GM19240 (cell line): ENCODE measurements at regions not wholly inside any gene's neighbourhood (a gene's known extent, or its start where the extent isn't known, plus 50 kb on each side); places are given as distances from the start of the nearest gene placed in this dataset.
"Not testable (repeated sequence)": the region's sequence is repeated elsewhere in the genome, so short reads cannot be mapped to it uniquely, and the experiment has no call there.

Experiments used
- DNase-seq: peaks from one replicate; pipeline ENCODE4 v3.0.0; 2011; ENCODE audit warnings: low spot score; ENCODE audit not compliant: insufficient read length

DNA sequence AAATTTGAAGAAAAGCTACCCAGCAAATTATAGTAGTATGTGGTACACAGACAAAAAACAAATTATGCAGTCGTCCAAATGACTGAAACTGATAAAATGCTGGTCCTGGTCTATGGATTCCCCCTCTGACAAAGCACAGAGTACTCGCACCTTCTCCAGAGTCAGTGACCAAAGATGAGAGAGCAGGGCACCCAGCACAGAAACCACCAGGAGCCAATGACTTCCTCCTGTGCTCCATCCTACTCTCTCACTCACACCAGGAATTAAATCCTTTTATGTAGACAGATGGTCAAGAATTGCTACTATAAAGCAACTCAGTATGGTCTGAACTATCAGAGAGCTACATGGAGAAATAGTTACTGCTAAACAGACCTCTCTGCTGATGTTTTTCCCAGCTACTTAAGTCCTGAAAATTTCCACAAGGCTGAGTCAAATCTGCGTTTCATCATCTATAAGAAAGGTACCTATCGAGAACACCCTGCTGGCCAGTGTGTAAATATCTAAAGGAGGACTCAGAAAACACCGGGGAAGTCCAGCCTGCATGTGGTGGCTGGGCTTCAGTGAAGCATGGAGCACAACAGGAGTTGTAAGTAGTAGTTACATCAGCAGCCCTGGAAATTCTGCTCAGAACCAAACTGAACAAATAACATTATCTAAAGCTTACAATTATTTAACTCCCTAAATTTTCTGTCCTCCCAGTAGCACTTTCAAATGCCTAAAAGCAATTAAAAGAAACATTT lies 84.5 kb upstream of the FBXO28 start:
- DNase-seq: not testable (repeated sequence)

DNA sequence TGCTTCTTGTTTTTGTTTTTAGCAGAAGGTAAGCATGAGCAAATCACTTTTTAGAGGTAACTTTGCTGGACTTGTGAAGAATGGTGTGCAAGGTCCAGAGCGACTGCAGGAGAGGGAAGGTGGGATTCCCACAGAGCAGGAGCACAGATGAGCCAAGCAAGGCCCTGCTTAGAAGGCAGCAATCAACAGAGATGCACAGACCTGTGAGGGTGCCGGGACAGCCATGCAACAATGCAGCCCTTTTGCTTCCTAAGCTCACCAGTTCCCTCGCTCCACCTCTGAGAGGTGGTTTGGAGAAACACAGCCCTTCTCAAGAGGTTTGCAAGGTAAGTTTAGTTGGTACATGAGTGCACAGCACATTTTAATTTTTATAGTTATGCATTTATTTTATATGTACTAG lies 85.1 kb upstream of the FBXO28 start:
- not testable (repeated sequence) for DNase-seq

DNA sequence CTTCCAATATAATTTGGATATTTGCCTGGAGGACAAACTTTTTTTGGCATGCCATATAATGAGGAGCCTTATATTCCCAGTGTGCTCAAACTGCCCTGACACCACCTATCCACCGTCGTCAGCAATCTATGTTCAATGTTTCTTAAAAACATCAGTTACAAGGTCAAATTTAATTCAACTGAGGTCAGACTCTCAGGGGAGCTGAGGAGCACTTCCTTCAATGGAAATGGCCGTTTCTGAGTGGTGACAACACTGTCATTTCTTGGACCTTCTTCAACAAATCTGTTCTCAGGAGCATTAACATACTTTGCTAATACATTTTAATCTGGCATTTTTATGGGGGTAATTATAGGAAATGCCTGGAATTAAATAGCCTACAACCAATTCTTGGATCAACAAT lies 90.8 kb upstream of the FBXO28 start:
- DNase-seq: not testable (repeated sequence)

DNA sequence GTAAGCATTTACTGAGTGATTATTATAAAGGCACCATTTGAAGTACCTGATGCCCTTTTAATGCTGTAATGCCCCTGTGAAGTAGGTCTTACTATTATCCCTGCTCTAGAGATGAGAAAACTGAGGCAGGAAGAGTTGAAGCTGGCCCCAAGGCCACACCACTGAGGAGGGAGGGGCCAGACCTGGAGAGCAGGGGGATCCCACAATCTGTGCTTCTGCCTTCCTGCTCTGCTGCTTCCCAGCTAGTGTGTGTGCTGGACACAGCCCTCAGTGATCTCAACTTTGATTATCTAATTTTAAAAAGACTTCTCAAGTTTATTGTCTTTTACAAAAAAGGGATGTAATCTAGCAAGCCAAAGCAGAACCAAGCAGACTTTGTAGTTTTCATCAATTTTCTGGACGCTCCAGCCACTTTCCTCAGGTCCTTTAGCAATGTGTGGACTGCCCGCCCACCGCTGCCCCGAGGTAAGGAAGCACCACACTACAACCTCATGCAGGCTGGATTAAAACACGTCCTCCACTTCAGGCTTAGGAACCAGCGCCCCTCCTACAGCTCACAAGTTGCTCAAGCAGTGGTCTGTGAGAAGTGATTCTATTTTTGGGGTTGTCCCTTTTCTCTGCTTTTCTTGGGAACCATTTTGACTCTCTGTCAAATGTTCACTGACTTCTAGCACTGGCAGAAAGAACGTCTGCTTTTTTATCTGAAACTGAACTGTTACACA lies 91.5 kb upstream of the FBXO28 start:
- DNase-seq: not testable (repeated sequence)

DNA sequence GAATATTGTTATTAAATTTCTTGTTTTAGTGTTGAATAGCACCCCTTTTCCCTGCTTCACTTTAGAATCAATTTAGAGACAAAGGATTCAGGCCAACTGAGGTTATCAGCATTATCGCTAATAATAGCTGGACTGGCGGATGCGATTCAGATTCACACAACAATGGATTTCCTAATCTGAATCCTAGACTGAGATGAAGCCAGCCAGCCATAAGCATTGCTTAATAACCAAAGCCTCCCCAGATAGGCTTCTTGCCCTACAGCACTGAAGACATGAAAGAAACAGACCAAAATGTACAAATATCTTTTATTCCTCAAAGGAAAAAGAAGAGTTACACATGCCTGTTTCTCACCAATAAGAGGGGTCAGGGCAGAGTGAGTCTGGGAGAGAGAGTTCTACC lies 94.0 kb upstream of the FBXO28 start:
- DNase-seq: not testable (repeated sequence)

DNA sequence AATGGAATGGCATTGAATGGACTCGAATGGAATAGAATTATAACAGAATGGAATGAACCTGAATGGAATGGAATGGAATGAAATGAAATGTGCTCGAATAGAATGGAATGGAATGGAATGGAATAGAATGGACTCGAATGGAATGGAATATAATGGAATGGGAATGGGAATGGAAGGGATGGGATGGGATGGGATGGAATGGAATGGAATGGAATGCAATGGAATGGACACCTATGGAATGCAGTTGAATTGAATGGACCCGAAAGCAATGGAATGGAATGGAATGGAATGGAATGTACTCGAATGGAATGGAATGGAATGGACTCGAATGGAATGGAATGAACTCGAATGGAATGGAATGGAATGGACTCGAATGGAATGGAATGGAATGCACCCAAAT lies 98.1 kb upstream of the FBXO28 start:
- DNase-seq: not testable (repeated sequence)

DNA sequence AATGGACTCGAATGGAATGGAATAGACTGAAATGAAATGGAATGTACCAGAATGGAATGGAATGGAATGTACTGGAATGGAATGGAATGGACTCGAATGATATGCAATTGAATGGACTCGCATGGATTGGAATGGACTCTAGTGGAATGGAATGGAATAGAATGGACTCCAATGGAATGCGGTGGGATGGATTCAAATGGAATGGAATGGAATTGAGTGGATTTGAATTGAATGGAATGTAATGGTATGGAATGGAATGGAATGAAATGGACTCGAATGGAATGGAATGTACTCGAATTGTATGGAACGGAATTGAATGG lies 99.6 kb upstream of the FBXO28 start:
- DNase-seq: no peak

DNA sequence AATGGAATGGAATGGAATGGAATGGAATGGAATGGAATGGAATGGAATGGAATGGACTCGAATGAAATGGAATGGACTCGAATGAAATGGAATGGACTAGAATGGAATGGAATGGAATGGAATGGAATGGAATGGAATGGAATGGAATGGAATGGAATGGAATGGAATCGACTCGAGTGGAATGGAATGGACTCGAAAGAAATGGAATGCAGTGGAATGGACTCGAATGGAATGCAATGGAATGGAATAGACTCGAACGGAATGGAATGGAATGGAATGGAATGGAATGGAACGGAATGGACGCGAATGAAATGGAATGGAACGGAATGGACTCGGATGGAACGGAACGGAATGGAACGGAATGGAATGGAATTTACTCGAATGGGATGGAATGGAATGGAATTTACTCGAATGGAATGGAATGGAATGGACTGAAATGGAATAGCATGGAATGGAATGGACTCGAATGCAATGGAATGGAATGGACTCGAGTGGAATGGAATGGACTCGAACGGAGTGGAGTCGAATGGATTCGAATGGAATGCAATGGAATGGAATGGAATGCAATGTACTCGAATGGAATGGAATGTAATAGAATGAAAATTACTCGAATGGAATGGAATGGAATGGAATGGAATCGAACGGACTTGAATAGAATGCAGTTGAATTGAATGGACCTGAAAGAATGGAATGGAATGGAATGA lies 100.1 kb upstream of the FBXO28 start:
- DNase-seq: not testable (repeated sequence)

DNA sequence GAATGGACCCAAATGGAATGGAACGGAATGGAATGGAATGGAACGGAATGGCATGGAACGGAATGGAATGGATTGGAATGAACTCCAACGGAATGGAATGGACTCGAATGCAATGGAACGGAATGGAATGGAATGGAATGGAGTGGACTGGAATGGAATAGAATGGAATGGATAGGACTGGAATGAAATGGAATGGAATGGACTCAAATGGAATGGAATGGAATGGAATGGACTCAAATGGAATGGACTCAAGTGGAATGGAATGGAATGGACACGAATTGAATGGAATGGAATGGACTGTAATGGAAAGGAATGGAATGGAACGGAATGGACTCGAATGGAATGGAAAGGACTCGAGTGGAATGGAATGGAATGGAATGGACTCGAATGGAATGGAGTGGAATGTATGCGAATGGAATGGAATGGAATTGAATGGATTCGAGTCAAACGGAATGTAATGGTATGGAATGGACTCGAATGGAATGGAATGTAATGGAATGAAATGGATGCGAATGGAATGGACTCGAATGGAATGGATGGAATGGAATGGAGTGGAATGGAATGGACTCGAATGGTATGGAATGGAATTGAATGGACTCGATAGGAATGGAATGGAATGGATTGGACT lies 101.0 kb upstream of the FBXO28 start:
- not testable (repeated sequence) for DNase-seq

DNA sequence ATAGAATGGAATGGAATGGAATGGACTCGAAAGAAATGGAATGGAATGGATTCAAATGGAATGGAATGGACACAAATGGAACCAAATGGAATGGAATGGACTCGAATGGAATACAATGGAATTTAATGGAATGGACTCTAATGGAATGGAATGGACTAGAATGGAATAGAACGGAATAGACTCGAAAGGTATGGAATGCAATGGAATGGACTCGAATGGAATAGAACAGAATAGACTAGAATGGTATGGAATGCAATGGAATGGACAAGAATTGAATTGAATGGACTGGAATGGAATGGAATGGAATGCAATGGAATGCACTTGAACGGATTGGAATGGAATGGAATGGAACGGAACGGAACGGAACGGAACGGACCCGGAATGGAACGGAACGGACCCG lies 101.7 kb upstream of the FBXO28 start:
- not testable (repeated sequence) for DNase-seq

DNA sequence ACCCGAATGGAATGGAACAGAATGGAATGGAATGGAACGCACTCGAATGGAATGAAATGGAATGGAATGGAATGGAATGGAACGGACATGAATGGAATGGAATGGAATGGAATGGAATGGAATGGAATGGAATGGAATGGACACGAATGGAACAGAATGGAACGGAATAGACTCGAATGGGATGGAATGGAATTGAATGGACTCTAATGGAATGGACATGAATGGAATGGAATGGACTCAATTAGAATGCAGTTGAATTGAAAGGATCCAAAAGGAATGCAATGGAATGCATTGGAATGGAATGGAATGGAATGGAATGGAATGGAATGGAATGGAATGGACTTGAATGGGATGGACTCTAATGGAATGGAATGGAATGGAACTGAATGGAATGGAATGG lies 102.2 kb upstream of the FBXO28 start:
- not testable (repeated sequence) for DNase-seq

DNA sequence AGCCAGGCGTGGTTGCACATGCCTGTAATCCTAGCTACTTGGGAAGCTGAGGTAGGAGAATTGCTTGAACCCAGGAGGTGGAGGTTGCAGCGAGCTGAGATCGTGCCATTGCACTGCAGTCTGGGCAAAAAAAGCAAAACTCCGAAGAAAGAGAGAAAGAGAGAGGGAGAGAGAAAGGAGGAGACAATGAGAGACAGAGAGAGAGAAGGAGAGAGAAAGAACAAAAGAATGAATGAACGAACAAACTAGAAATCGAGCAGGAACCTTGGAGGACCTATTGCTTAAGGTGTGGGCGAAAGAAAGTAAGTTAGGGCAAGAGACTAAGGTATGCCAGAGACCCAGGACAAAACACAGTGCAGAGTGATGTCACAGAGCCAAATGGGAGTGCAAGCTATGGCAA lies 102.8 kb upstream of the FBXO28 start:
- DNase-seq: not testable (repeated sequence)

DNA sequence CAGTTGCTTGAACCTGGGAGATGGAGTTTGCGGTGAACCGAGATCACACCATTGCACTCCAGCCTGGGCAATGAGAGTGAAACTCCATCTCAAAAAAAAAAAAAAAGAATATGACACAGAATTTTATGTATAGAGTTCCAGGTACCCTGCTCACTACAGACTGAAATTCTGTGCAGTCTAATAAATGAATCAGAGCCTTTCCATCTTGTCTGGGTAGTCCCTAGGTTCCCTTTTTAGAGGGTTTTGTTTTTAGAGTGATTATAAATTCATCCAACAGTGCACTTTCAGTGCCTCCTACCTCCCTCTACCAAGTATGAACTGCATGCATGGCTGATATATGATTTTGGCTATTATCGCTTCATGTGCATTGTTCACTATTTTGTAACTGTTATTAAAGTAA lies 107.9 kb upstream of the FBXO28 start:
- DNase-seq: not testable (repeated sequence)

DNA sequence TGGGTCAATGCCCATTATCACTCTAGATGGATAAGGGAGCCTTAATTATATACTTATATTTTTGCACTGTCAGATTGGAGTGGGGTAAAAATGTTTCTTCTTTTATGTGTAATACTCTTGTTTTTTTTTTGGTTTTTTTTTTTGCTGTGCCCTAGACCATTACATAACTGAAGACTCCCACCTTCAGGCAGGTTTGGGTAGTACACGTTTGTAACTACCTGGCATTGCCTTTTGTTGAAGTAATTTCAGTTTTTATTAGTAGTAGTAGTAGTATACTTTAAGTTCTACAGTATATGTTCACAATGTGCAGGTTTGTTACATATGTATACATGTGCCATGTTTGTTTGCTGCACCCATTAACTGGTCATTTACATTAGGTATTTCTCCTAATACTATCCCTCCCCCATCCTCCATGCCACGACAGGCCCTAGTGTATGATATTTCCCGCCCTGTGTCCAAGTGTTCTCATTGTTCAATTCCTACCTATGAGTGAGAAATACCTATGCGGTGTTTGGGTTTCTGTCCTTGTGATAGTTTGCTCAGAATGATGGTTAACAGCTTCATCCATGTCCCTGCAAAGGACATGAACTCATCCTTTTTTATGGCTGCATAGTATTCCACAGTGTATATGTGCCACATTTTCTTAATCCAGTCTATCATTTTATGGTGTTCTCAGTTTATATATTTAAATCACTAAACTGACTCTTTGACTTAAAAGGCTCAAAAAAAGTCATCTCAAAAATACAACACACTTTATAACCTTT lies 109.2 kb upstream of the FBXO28 start:
- DNase-seq: peak; percentile 0

DNA sequence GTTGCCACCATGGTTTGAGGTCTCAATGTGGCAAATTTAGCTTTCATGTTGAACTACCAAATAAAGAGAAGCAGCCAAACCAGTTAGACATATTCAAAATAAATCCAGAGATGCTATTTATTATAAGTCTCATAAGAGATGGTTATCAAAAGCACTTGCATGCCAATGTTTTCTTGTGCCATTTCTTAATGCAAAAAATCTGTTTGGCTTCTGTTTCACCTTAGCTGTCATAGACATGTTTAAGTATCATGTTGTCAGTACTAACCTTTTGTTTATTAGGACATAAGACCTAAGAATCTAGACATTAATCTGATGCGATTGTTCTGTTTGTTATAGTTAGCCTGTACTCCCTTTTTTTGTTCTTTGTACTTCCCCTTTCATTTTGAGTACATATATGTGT lies 110.0 kb upstream of the FBXO28 start:
- DNase-seq: not testable (repeated sequence)

DNA sequence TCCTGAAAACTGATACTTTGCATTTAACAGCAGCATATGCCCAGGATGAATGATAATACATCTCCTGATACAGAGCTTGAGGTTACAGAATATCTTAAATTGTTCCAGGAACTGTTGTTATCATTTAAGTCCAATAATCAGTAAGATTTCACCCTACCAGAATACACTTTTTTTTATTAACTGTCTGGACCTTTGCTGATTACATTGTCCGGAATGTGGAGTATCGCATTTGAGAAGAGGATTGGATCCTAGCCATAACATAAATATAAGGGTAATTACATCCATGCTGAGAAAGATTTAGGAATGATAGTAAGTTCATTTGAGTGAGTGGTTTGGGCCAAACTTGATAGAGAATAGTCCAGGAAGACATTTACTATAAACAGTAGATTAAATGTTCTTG lies 112.2 kb upstream of the FBXO28 start:
- not testable (repeated sequence) for DNase-seq

DNA sequence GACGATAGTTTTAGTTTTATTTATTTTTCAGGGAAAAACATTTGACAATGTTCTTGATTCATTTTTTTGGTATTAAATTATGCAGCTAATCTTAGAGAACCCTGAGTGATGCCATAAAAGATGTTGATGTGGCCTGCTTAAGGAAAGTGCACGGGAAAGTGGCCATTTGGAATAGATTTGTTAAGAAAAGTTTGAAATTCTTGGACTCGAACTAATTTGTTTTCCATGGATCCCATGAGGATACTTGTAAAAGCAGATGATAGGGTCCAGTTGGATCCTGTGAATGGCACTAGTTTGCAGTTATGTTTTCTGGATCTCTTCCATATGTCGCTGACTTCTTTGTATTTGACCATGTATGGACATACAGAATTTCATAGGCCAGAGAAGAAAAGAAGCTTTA lies 114.2 kb upstream of the FBXO28 start:
- not testable (repeated sequence) for DNase-seq

DNA sequence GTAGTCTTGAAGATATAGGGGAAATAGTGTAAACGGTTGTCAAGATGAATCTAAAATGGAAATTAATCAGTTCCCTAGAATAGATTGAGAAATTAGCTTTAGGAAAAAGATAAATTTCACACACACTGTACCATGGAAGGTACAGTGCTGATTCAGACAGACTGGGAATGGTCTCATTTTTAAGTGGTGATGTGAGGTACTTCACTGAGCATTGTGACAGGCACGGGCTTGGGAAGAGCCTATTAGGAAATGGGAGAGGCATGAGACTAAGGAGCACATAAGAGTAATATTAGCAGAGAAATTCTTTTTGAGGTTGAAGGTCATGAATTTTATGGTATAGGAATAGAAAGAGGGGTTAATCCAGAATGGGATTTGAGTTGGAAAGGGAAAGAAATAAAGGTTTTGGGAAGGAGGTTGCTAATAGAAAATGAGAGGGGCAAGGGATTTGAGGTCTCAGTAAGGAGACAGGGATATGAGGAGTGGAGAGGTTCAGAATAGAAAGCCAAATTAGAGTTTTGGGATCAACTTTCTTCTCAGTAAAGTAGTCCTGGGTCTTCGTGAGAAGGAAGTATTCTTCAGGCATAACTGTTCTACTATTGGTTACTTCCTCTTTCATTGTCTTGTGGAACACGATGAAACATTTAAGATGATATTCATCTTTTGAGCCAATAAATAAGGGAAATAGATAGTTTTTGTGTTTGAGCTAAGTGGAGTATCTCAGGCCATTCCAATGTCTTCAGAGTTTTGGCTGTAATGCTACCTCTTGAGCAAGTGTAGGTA lies 115.0 kb upstream of the FBXO28 start:
- DNase-seq: not testable (repeated sequence)

DNA sequence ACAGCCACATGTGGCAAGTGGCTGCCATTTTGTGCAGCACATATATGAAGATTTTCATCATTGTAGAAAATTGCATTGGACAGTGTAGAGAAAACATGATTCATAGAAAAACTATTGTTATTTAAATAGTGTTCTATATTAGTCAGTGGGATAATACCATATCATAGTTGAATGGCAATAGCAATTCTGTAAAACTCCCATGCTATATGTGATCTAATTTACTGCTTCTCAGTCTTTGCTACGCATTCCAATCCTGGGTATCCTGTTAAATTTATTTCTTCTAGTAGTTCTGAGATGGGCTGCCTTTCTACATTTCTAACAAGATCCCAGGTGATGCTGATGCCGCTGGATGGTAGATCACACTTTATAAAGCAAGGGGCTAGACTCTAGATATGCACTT lies 117.5 kb upstream of the FBXO28 start:
- DNase-seq: not testable (repeated sequence)
